ENCODE measurements at regions not wholly inside any gene's neighbourhood (a gene's known extent, or its start where the extent isn't known, plus 50 kb on each side); places are given as distances from the start of the nearest gene placed in this dataset.

DNA sequence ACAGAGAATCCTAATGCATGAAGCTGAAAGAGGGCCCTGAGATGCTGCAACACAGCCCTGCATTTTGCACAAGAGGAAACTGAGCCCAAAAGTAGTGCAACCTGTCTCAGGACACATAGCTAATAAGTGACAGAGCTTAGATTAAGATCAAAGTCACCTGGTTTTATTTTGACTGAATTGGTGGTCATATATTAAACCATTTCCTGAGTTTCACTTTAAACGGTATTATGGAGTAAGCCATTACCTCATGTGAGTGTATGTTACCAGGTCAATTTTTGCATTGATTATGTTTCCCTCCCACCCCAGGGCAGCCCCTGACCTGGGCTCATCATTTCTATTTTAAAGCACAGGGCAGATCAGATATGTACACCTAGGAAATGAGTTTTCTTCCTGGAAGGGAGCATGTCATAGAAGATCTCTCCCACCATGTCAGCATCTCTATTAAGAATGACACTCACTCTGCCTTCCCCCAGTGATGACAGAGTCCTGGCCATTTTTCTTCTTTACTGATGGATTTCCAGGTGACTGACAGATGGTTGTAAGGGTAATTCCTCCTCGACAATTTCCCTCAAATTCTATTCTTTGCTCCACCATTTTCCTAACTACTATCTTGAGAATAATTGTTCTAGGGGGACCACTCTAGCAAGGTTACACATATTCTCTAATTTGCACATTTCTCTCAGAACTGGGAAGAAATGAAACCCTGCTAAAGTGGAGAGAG is 441.3 kb upstream of the SLC14A2 start:
- TF ChIP-seq POLR2A (IDR thresholded peaks at IDR 0.05; ENCODE audit: borderline replicate concordance, extremely low read depth, insufficient read depth, insufficient read length) (no peak), EZH2phosphoT487 (IDR thresholded peaks at IDR 0.05; ENCODE audit: borderline replicate concordance) (no peak)
- TF ChIP-seq, protein P1, sequence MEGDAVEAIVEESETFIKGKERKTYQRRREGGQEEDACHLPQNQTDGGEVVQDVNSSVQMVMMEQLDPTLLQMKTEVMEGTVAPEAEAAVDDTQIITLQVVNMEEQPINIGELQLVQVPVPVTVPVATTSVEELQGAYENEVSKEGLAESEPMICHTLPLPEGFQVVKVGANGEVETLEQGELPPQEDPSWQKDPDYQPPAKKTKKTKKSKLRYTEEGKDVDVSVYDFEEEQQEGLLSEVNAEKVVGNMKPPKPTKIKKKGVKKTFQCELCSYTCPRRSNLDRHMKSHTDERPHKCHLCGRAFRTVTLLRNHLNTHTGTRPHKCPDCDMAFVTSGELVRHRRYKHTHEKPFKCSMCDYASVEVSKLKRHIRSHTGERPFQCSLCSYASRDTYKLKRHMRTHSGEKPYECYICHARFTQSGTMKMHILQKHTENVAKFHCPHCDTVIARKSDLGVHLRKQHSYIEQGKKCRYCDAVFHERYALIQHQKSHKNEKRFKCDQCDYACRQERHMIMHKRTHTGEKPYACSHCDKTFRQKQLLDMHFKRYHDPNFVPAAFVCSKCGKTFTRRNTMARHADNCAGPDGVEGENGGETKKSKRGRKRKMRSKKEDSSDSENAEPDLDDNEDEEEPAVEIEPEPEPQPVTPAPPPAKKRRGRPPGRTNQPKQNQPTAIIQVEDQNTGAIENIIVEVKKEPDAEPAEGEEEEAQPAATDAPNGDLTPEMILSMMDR (IDR thresholded peaks at IDR 0.05 in 2 of 3, conservative IDR thresholded peaks at IDR 0.05 in 1 of 3; ENCODE audit: borderline replicate concordance in 1 of 3, insufficient read depth in 1 of 3, low read depth in 2 of 3, low read length in 2 of 3) = no peak
- TF ChIP-seq, protein P2, sequence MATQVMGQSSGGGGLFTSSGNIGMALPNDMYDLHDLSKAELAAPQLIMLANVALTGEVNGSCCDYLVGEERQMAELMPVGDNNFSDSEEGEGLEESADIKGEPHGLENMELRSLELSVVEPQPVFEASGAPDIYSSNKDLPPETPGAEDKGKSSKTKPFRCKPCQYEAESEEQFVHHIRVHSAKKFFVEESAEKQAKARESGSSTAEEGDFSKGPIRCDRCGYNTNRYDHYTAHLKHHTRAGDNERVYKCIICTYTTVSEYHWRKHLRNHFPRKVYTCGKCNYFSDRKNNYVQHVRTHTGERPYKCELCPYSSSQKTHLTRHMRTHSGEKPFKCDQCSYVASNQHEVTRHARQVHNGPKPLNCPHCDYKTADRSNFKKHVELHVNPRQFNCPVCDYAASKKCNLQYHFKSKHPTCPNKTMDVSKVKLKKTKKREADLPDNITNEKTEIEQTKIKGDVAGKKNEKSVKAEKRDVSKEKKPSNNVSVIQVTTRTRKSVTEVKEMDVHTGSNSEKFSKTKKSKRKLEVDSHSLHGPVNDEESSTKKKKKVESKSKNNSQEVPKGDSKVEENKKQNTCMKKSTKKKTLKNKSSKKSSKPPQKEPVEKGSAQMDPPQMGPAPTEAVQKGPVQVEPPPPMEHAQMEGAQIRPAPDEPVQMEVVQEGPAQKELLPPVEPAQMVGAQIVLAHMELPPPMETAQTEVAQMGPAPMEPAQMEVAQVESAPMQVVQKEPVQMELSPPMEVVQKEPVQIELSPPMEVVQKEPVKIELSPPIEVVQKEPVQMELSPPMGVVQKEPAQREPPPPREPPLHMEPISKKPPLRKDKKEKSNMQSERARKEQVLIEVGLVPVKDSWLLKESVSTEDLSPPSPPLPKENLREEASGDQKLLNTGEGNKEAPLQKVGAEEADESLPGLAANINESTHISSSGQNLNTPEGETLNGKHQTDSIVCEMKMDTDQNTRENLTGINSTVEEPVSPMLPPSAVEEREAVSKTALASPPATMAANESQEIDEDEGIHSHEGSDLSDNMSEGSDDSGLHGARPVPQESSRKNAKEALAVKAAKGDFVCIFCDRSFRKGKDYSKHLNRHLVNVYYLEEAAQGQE (IDR thresholded peaks at IDR 0.05; ENCODE audit: low read depth) = no peak
